PC-3 (cell line): ENCODE measurements at regions not wholly inside any gene's neighbourhood (a gene's known extent, or its start where the extent isn't known, plus 50 kb on each side); places are given as distances from the start of the nearest gene placed in this dataset.

Experiments used
- EZH2 ChIP-seq: fragments of 300-600 bp; sonication (generic); IDR thresholded peaks from one replicate; pipeline ENCODE4 v1.6.1; 2017; ENCODE audit warnings: antibody characterized with exemption, mild to moderate bottlenecking, low read length; ENCODE audit not compliant: unreplicated experiment
- TF ChIP-seq, protein P1 (sequence below): fragments of 300-600 bp; sonication (generic); conservative IDR thresholded peaks from 2 replicates; pipeline ENCODE4 v1.5.1; 2017; ENCODE audit warnings: antibody characterized with exemption, low read depth, mild to moderate bottlenecking, low read length

DNA sequence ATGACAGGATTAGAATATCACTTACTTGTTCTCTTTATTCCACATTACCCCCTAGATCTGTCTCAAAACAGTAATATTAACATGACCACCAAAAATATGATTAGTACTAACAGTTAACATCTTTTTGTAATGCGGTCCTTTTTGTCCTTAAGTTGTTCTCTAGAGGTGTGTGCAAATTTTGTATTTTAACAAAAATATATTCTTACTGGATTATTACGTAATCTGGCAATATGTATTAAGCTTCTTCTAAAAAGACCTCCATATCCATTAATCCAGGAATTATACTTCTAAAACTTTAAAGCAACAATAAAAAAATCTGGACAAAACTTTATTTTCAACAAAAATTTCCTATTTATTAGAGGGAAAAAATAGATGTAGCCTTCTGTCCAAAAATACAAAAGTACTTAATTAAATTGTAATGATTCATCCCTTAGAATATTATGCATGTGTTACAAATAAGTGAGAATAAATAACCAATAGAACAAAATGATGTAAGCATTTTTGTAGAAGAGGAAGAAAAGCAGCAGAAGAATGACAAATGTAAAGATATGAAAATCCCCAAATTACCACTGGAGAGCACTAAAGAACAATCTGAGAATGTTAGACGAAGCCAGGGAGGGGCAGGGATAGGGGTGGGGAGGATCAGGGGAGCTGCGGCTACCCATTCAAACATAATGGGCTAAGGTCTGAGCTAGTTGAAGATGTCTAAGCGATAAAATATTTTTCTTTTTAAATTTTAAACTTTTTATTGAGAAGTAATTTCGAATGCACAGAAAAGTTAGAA, 945.6 kb downstream of the MCTP2 start:
- TF ChIP-seq, protein P1, sequence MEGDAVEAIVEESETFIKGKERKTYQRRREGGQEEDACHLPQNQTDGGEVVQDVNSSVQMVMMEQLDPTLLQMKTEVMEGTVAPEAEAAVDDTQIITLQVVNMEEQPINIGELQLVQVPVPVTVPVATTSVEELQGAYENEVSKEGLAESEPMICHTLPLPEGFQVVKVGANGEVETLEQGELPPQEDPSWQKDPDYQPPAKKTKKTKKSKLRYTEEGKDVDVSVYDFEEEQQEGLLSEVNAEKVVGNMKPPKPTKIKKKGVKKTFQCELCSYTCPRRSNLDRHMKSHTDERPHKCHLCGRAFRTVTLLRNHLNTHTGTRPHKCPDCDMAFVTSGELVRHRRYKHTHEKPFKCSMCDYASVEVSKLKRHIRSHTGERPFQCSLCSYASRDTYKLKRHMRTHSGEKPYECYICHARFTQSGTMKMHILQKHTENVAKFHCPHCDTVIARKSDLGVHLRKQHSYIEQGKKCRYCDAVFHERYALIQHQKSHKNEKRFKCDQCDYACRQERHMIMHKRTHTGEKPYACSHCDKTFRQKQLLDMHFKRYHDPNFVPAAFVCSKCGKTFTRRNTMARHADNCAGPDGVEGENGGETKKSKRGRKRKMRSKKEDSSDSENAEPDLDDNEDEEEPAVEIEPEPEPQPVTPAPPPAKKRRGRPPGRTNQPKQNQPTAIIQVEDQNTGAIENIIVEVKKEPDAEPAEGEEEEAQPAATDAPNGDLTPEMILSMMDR, result peak; percentile 50; the same call in 1 of the 2 replicates
- no peak for TF ChIP-seq EZH2
